ENCODE measurements at regions not wholly inside any gene's neighbourhood (a gene's known extent, or its start where the extent isn't known, plus 50 kb on each side); places are given as distances from the start of the nearest gene placed in this dataset.

DNA sequence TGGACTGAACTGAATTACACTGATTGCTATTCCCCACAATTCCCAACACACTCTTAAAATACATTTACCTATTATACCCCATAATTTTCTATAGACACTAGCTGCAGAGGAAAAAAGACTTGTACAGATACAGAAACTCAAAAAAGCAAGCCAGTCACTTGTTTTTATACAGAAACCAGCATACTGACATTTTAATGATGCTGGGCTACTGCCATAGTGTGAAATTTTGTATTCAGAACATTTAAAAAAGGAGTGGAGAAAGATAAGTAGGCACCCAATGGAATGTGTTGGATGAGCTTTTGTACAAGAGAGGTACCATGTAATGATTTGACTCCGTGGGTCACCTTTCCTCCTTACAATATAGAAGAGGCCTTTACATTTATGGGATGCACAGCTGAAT, 740.1 kb downstream of the PLCL1 start:
- Histone ChIP-seq H3K4me1 (no peaks in the 10 kb centered on the region), H3K36me3 (no peaks in the 10 kb centered on the region), H3K27ac (replicated peaks in 1 of 4) (no peak overlapping the region), H3K4me3 (no peak overlapping the region), H3K9me3 (no peaks in the 10 kb centered on the region), H3K27me3 (no peaks in the 10 kb centered on the region)
- 78% methylated on average over 1 of the region's 1 CpG for WGBS
- TF ChIP-seq, protein P1, sequence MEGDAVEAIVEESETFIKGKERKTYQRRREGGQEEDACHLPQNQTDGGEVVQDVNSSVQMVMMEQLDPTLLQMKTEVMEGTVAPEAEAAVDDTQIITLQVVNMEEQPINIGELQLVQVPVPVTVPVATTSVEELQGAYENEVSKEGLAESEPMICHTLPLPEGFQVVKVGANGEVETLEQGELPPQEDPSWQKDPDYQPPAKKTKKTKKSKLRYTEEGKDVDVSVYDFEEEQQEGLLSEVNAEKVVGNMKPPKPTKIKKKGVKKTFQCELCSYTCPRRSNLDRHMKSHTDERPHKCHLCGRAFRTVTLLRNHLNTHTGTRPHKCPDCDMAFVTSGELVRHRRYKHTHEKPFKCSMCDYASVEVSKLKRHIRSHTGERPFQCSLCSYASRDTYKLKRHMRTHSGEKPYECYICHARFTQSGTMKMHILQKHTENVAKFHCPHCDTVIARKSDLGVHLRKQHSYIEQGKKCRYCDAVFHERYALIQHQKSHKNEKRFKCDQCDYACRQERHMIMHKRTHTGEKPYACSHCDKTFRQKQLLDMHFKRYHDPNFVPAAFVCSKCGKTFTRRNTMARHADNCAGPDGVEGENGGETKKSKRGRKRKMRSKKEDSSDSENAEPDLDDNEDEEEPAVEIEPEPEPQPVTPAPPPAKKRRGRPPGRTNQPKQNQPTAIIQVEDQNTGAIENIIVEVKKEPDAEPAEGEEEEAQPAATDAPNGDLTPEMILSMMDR (IDR thresholded peaks at IDR 0.05) = no peak
- no peak for TF ChIP-seq POLR2AphosphoS5 (IDR thresholded peaks at IDR 0.05)
- no peak for TF ChIP-seq POLR2A (IDR thresholded peaks at IDR 0.05; ENCODE audit: low read depth)
- TF ChIP-seq EP300 (IDR thresholded peaks at IDR 0.05) = no peak
- intact Hi-C loops (cut with DNase I) = no loop called here
- no peak for DNase-seq (ENCODE audit: extremely low spot score)

DNA sequence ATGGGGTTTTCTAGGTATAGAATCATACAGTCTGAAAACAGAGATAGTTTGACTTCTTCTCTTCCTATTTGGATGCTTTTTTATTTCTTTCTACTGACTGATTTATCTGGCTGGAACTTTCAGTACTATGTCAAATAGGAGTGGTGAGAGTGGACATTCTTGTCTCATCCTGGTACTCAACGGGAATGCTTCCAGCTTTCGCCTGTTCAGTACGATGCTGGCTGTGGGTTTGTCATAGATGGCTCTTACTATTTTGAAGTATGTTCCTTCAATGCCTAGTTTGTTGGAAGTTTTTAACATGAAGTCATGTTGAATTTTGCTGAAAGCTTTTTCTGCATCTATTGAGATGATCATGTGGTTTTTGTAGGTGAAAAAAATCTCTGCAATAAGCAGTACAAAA, 730.4 kb downstream of the PLCL1 start:
- intact Hi-C loops (cut with DNase I) = no loop called here
- WGBS = 75% methylated on average over 3 of the region's 3 CpGs

DNA sequence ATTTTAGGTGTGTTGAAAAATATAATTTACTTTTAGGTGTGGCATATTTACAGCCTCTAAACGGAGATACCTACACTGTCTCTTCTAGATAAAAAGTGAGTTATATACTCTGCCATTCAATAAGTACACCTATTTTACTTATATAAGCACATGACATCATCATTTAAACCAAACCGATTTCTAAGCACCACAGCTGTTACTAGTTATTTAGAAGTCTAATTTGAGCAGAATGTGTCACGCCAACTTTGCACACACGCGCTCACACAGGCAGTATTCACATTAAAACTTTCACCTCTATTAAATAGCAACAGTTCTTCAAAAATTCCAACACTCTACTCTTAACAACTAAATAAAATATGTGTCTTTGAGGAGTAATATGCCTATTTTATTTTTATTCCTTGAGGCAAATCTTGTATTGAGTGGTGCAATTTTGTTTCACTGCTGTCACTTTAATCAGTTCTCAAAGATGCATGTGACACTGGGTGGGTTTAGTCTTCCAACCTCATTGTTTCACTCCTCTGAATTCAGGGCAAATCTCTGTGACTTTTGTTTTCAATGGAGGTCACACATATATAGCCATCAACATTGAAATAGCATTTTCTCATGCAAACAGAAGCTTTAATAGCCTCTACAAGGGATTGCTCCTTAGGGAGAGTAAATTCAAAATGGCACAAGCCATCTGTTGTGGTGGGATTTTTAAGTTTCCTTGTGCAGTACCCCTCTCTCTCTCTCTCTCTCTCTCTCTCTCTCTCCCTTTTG, 721.0 kb downstream of the PLCL1 start:
- Histone ChIP-seq H3K4me1 (no peaks in the 10 kb centered on the region), H3K4me3 (no peak overlapping the region), H3K36me3 (no peaks in the 10 kb centered on the region), H3K9me3 (no peaks in the 10 kb centered on the region), H3K27ac (replicated peaks in 1 of 4) (no peak overlapping the region), H3K27me3 (no peaks in the 10 kb centered on the region)
- intact Hi-C loops (cut with DNase I) = no loop called here
- 68% methylated on average over 5 of the region's 5 CpGs for WGBS
- DNase-seq (ENCODE audit: extremely low spot score) = no peak
- no peak for TF ChIP-seq EP300 (IDR thresholded peaks at IDR 0.05)
- no peak for TF ChIP-seq POLR2AphosphoS5 (IDR thresholded peaks at IDR 0.05)
- TF ChIP-seq, protein P1 (IDR thresholded peaks at IDR 0.05) = no peak
- TF ChIP-seq POLR2A (IDR thresholded peaks at IDR 0.05; ENCODE audit: low read depth) = no peak

More for the DNA sequence above, 730.4 kb downstream of the PLCL1 start:
- H3K4me1 ChIP-seq = no peaks in the 10 kb centered on the region
- H3K36me3 ChIP-seq = no peaks in the 10 kb centered on the region
- H3K27ac ChIP-seq (replicated peaks in 1 of 4) = no peak overlapping the region
- no peaks in the 10 kb centered on the region for H3K9me3 ChIP-seq
- H3K4me3 ChIP-seq = no peak overlapping the region
- H3K27me3 ChIP-seq = no peaks in the 10 kb centered on the region
- TF ChIP-seq, protein P1 (IDR thresholded peaks at IDR 0.05) = no peak
- TF ChIP-seq POLR2AphosphoS5 (IDR thresholded peaks at IDR 0.05) (no peak), POLR2A (IDR thresholded peaks at IDR 0.05; ENCODE audit: low read depth) (no peak), EP300 (IDR thresholded peaks at IDR 0.05) (no peak)
- no peak for DNase-seq (ENCODE audit: extremely low spot score)

DNA sequence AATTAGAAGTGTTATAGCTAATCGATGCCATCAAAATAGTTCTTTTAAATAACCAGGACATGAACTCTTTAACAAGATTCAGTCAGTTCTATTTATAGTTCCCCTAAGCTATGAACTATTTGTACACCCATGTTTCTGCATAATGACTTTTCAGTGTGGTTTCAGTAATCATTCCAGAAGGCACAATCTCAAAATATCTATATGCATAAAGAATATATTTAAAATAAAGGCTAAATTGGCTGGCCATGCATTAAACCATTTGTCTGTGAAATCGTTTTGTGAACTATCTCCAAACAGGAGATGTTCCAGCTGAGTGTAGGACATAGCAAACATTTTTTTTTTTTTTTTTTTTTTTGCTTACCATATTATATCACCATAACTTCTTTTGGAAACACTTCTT, 719.3 kb downstream of the PLCL1 start:
- Histone ChIP-seq H3K36me3 (no peaks in the 10 kb centered on the region), H3K4me1 (no peaks in the 10 kb centered on the region), H3K9me3 (no peaks in the 10 kb centered on the region), H3K4me3 (no peak overlapping the region), H3K27ac (replicated peaks in 1 of 4) (no peak overlapping the region), H3K27me3 (no peaks in the 10 kb centered on the region)
- TF ChIP-seq EP300 (IDR thresholded peaks at IDR 0.05) (no peak), POLR2AphosphoS5 (IDR thresholded peaks at IDR 0.05) (no peak), POLR2A (IDR thresholded peaks at IDR 0.05; ENCODE audit: low read depth) (no peak)
- TF ChIP-seq, protein P1 (IDR thresholded peaks at IDR 0.05) = no peak
- intact Hi-C loops (cut with DNase I) = no loop called here
- no peak for DNase-seq (ENCODE audit: extremely low spot score)
- 46% methylated on average over 2 of the region's 2 CpGs for WGBS

DNA sequence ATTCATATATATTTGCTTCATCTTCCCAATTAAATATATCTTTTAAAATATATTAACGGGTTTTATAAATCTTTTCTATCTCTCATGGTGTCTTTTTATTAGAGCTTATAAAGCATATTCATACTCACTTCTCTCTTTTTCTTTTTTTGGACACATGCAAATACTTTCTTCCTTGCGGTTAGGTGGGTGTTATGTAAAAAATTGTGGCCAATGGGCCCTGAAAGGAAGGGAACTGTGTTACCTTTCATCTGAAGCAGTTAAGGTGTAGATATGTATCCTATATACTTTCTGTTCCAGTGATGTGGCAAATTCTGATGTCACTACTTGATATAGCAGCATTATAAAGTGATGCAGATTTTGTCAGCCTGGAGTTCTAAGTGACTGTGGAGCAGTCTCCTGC, 714.5 kb downstream of the PLCL1 start:
- no peak for DNase-seq (ENCODE audit: extremely low spot score)
- TF ChIP-seq POLR2AphosphoS5 (IDR thresholded peaks at IDR 0.05) (no peak), EP300 (IDR thresholded peaks at IDR 0.05) (no peak), POLR2A (IDR thresholded peaks at IDR 0.05; ENCODE audit: low read depth) (no peak)
- TF ChIP-seq, protein P1 (IDR thresholded peaks at IDR 0.05) = no peak
- Histone ChIP-seq H3K27ac (replicated peaks in 1 of 4) (no peak overlapping the region), H3K4me1 (no peaks in the 10 kb centered on the region), H3K27me3 (no peaks in the 10 kb centered on the region), H3K36me3 (no peaks in the 10 kb centered on the region), H3K4me3 (no peak overlapping the region), H3K9me3 (peaks cover 0 to 6% (median 0%) of the 10 kb centered on the region in 4 donors)
- intact Hi-C loops (cut with DNase I) = no loop called here
- 84% methylated on average over 2 of the region's 2 CpGs for WGBS

All from esophagus muscularis mucosa (tissue), 4 donors.